HUDEP-2 (cell line): ENCODE measurements at regions not wholly inside any gene's neighbourhood (a gene's known extent, or its start where the extent isn't known, plus 50 kb on each side); places are given as distances from the start of the nearest gene placed in this dataset.
A peak's percentile ranks its signal among the peaks of the same experiment; 100 is the strongest.
"Not testable (repeated sequence)": the region's sequence is repeated elsewhere in the genome, so short reads cannot be mapped to it uniquely, and the experiment has no call there.

ENCODE experiments used
- DNase-seq, 76 experiments: peaks; one replicate each; lab custom pipeline; 2025; ENCODE audit not compliant: unreplicated experiment in 76 of 76; lab: John Stamatoyannopoulos, UW

- DNase-seq, result no peak
These were observed 290.5 kb downstream of the OMA1 start for GRCh38 chr1:58256041-58256440.

- DNase-seq, result no peak
These were observed 291.3 kb downstream of the OMA1 start for GRCh38 chr1:58255192-58255591.

- DNase-seq, result peak in 4 of 76 experiments; percentile 0 to 24 (median 4)
These were observed 295.0 kb downstream of the OMA1 start for GRCh38 chr1:58251430-58252073.

GRCh38 chr1:58250587-58250948 lies 296.0 kb downstream of the OMA1 start:
- DNase-seq, result no peak

- no peak for DNase-seq
These were observed 296.6 kb downstream of the OMA1 start for GRCh38 chr1:58249737-58250586.

GRCh38 chr1:58249388-58249736 lies 297.2 kb downstream of the OMA1 start:
- no peak for DNase-seq

GRCh38 chr1:58248791-58249190 lies 297.7 kb downstream of the OMA1 start:
- DNase-seq, result no peak

- no peak for DNase-seq
These were observed 298.5 kb downstream of the OMA1 start for GRCh38 chr1:58248072-58248471.

GRCh38 chr1:58246549-58246948 lies 300.0 kb downstream of the OMA1 start:
- DNase-seq, result no peak

- no peak for DNase-seq
These were observed 301.7 kb downstream of the OMA1 start for GRCh38 chr1:58244872-58245271.

- no peak for DNase-seq
These were observed 307.7 kb downstream of the OMA1 start for GRCh38 chr1:58238846-58239245.

- DNase-seq, result no peak
These were observed 312.8 kb downstream of the OMA1 start for GRCh38 chr1:58233729-58234128.

- DNase-seq, result no peak
These were observed 315.3 kb downstream of the OMA1 start for GRCh38 chr1:58231204-58231603.

- DNase-seq, result no peak
These were observed 318.9 kb downstream of the OMA1 start for GRCh38 chr1:58227604-58228003.

GRCh38 chr1:58223522-58223921 lies 323.0 kb downstream of the OMA1 start:
- DNase-seq, result no peak

GRCh38 chr1:58220836-58221472 lies 325.6 kb downstream of the OMA1 start:
- DNase-seq, result no peak

GRCh38 chr1:58216169-58216568 lies 330.4 kb downstream of the OMA1 start:
- DNase-seq, result not testable (repeated sequence)

- DNase-seq, result no peak
These were observed 331.9 kb downstream of the OMA1 start for GRCh38 chr1:58214674-58215073.

GRCh38 chr1:58211869-58212268 lies 334.7 kb downstream of the OMA1 start:
- no peak for DNase-seq

- DNase-seq, result no peak
These were observed 337.0 kb downstream of the OMA1 start for GRCh38 chr1:58209575-58209974.

GRCh38 chr1:58206749-58207148 lies 339.8 kb downstream of the OMA1 start:
- DNase-seq, result no peak

GRCh38 chr1:58204284-58204683 lies 342.2 kb downstream of the OMA1 start:
- DNase-seq, result peak in 4 of 76 experiments; percentile 0 to 3 (median 2)
